Stimulated activated CD8-positive, alpha-beta memory T cell treated with anti-CD3 and anti-CD28 coated beads, Interleukin-15, amount 100 ng/mL, for 4 hours (primary cell): ENCODE measurements at regions not wholly inside any gene's neighbourhood (a gene's known extent, or its start where the extent isn't known, plus 50 kb on each side); places are given as distances from the start of the nearest gene placed in this dataset.

Experiments
- DNase-seq, 2 donors: peaks; one replicate each; pipeline ENCODE4 v3.0.0-alpha.2; 2020; ENCODE audit warnings: low read depth in 2 of 2

GRCh38 chr13:107057028-107057631 is 489.2 kb upstream of the ARGLU1 start:
- no peak for DNase-seq

GRCh38 chr13:107043021-107043956 is 475.4 kb upstream of the ARGLU1 start:
- DNase-seq, result no peak

- DNase-seq, result no peak
These were observed 467.8 kb upstream of the ARGLU1 start for GRCh38 chr13:107035778-107036177.

- DNase-seq, result no peak
These were observed 467.2 kb upstream of the ARGLU1 start for GRCh38 chr13:107035186-107035585.

GRCh38 chr13:107034236-107034872 is 466.4 kb upstream of the ARGLU1 start:
- DNase-seq, result no peak

GRCh38 chr13:107031716-107032115 is 463.8 kb upstream of the ARGLU1 start:
- no peak for DNase-seq

- DNase-seq, result no peak
These were observed 460.8 kb upstream of the ARGLU1 start for GRCh38 chr13:107028751-107029150.

GRCh38 chr13:107025991-107026390 is 458.1 kb upstream of the ARGLU1 start:
- DNase-seq, result no peak

- DNase-seq, result no peak
These were observed 455.4 kb upstream of the ARGLU1 start for GRCh38 chr13:107023335-107023734.

- DNase-seq, result no peak
These were observed 452.5 kb upstream of the ARGLU1 start for GRCh38 chr13:107020393-107020792.

GRCh38 chr13:107018285-107018684 is 450.3 kb upstream of the ARGLU1 start:
- no peak for DNase-seq

GRCh38 chr13:107006661-107007060 is 438.7 kb upstream of the ARGLU1 start:
- DNase-seq, result no peak

GRCh38 chr13:107005577-107005976 is 437.6 kb upstream of the ARGLU1 start:
- DNase-seq, result no peak

GRCh38 chr13:107003911-107004310 is 436.0 kb upstream of the ARGLU1 start:
- DNase-seq, result no peak

- DNase-seq, result no peak
These were observed 430.7 kb upstream of the ARGLU1 start for GRCh38 chr13:106998664-106999063.

- no peak for DNase-seq
These were observed 429.8 kb upstream of the ARGLU1 start for GRCh38 chr13:106997696-106998095.

- no peak for DNase-seq
These were observed 429.1 kb upstream of the ARGLU1 start for GRCh38 chr13:106996867-106997618.

GRCh38 chr13:106990594-106990993 is 422.7 kb upstream of the ARGLU1 start:
- no peak for DNase-seq

GRCh38 chr13:106989876-106990275 is 421.9 kb upstream of the ARGLU1 start:
- no peak for DNase-seq

- no peak for DNase-seq
These were observed 419.5 kb upstream of the ARGLU1 start for GRCh38 chr13:106987427-106987785.

- DNase-seq, result no peak
These were observed 418.9 kb upstream of the ARGLU1 start for GRCh38 chr13:106986687-106987426.
